GM10266 (cell line): ENCODE measurements at regions not wholly inside any gene's neighbourhood (a gene's known extent, or its start where the extent isn't known, plus 50 kb on each side); places are given as distances from the start of the nearest gene placed in this dataset.

Experiments
- DNase-seq: peaks from one replicate; pipeline ENCODE4 v3.0.0; 2012; ENCODE audit errors: extremely low spot score
- TF ChIP-seq, protein P1 (sequence below): IDR thresholded peaks from 2 replicates; pipeline ENCODE4 v1.5.1; 2012; ENCODE audit warnings: mild to moderate bottlenecking, low read depth; ENCODE audit not compliant: control insufficient read depth, insufficient read depth; ENCODE audit errors: missing control alignments

DNA sequence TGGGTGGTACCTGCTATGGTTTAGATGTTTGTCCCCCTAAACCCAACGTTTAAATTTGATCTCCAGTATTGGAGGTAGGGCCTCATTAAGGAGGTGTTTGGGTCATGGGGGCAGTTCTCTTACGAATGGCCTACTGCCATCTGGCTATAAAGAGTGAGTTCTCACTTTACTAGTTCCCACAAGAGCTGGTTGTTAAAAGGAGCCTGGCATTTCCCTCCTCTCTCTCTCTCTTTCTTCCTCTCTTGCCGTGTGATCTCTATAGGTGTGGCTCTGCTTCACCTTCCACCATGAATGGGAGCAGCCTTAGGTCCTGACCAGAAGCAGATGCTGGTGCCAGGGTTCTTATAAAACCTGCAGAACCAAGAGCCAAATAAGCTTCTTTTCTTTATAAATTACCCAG, 193.2 kb upstream of the CDH6 start:
- no peak for DNase-seq
- TF ChIP-seq, protein P1, sequence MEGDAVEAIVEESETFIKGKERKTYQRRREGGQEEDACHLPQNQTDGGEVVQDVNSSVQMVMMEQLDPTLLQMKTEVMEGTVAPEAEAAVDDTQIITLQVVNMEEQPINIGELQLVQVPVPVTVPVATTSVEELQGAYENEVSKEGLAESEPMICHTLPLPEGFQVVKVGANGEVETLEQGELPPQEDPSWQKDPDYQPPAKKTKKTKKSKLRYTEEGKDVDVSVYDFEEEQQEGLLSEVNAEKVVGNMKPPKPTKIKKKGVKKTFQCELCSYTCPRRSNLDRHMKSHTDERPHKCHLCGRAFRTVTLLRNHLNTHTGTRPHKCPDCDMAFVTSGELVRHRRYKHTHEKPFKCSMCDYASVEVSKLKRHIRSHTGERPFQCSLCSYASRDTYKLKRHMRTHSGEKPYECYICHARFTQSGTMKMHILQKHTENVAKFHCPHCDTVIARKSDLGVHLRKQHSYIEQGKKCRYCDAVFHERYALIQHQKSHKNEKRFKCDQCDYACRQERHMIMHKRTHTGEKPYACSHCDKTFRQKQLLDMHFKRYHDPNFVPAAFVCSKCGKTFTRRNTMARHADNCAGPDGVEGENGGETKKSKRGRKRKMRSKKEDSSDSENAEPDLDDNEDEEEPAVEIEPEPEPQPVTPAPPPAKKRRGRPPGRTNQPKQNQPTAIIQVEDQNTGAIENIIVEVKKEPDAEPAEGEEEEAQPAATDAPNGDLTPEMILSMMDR: no peak

GRCh38 chr5:30997681-30998080, 195.8 kb upstream of the CDH6 start:
- no peak for DNase-seq
- TF ChIP-seq, protein P1: no peak

DNA sequence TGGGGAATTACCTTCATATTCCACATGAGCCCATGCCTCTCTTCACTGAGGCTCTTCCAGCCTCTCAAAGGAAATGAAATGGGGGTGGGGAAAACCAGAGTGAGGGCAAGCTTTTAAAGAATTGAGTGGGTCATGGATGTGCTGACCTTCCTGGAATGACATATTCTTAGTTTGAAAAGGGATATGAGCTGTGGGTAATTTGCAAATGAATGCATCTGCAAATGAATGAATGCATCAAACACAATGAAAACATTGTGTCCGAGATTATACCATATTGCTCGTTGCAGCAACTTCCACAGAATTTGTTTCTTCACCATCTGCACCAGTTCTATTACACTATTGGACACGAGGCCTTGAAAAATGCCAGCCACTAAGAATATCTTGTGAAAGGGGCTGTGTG, 198.6 kb upstream of the CDH6 start:
- TF ChIP-seq, protein P1: no peak
- no peak for DNase-seq

GRCh38 chr5:30994176-30994575, 199.3 kb upstream of the CDH6 start:
- no peak for DNase-seq

GRCh38 chr5:30991462-30991861, 202.0 kb upstream of the CDH6 start:
- no peak for DNase-seq
- TF ChIP-seq, protein P1: no peak

More at GRCh38 chr5:30994176-30994575, 199.3 kb upstream of the CDH6 start:
- TF ChIP-seq, protein P1: no peak

DNA sequence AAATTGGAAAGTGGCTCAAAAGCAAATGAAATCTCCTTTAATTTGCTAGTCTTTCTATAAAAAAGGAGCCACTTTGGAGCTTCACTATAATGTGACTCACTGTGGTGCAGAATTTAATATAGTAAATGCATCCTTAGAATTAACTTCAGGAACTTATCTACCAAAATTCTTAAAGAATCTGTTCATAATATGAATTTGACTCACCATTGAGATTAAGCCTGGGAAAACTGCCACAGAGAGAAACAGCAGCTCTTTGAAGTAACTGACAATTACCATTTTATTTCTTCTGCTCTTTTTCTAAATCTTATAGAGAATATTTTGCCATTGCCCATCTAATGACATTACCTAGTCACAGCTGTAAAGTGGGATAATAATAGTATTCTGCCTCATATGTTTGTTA, 211.9 kb upstream of the CDH6 start:
- TF ChIP-seq, protein P1: no peak
- DNase-seq: no peak

- DNase-seq: no peak
- TF ChIP-seq, protein P1: no peak
These were observed 224.5 kb upstream of the CDH6 start for GRCh38 chr5:30968971-30969370.
